ENCODE measurements at regions not wholly inside any gene's neighbourhood (a gene's known extent, or its start where the extent isn't known, plus 50 kb on each side); places are given as distances from the start of the nearest gene placed in this dataset.

DNA sequence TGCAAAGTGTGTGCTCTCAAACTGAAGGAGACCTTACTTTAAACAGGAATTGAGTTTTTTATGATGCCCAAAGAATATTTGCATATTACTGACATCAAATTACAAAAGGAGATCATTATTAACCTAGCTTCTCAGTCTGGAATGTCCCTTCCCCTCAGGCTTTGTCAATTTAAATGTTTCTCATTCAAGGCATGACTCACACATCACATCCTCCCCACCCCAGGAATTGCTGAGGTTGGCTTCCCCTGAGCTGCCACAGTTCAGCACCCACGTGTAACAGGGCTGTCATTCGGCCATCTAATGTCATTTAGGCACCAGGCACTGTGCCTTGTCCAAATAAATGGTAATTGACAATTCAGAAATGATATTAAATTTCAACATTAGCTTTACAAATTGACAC is 305.9 kb upstream of the MGMT start:
- no peak for TF ChIP-seq CTCF (IDR thresholded peaks at IDR 0.05; ENCODE audit: poor library complexity)
- no peak for TF ChIP-seq EZH2 (IDR thresholded peaks at IDR 0.05; ENCODE audit: borderline replicate concordance)
